NOMO-1 (cell line): ENCODE measurements at regions not wholly inside any gene's neighbourhood (a gene's known extent, or its start where the extent isn't known, plus 50 kb on each side); places are given as distances from the start of the nearest gene placed in this dataset.

Source experiments
- DNase-seq, 2 experiments: peaks; one replicate each; lab custom pipeline; 2025; ENCODE audit not compliant: unreplicated experiment in 2 of 2; lab: John Stamatoyannopoulos, UW

GRCh38 chr6:41428336-41428995 lies 93.1 kb downstream of the NCR2 start:
- DNase-seq = no peak

GRCh38 chr6:41428996-41429421 lies 93.6 kb downstream of the NCR2 start:
- DNase-seq = peak; percentile 19 to 29

GRCh38 chr6:41429506-41430504 lies 94.4 kb downstream of the NCR2 start:
- DNase-seq = no peak

GRCh38 chr6:41430875-41431274 lies 95.5 kb downstream of the NCR2 start:
- DNase-seq = no peak

GRCh38 chr6:41432280-41432679 lies 96.9 kb downstream of the NCR2 start:
- no peak for DNase-seq

GRCh38 chr6:41434803-41435481 lies 99.5 kb downstream of the NCR2 start:
- DNase-seq = no peak

GRCh38 chr6:41437604-41438003 lies 102.2 kb downstream of the NCR2 start:
- no peak for DNase-seq

- DNase-seq = no peak
These were observed 103.3 kb downstream of the NCR2 start for GRCh38 chr6:41438746-41439145.

GRCh38 chr6:41439524-41440418 lies 104.4 kb downstream of the NCR2 start:
- peak; percentile 80 to 81 for DNase-seq

GRCh38 chr6:41440958-41441357 lies 105.2 kb upstream of the FOXP4 start:
- DNase-seq = no peak

- DNase-seq = no peak
These were observed 104.4 kb upstream of the FOXP4 start for GRCh38 chr6:41441598-41442351.

GRCh38 chr6:41442352-41442672 lies 103.9 kb upstream of the FOXP4 start:
- no peak for DNase-seq

- no peak for DNase-seq
These were observed 103.2 kb upstream of the FOXP4 start for GRCh38 chr6:41442800-41443501.

GRCh38 chr6:41443616-41444525 lies 102.3 kb upstream of the FOXP4 start:
- no peak for DNase-seq

- DNase-seq = no peak
These were observed 100.9 kb upstream of the FOXP4 start for GRCh38 chr6:41445261-41445660.

GRCh38 chr6:41446132-41446531 lies 100.0 kb upstream of the FOXP4 start:
- DNase-seq = no peak

- DNase-seq = no peak
These were observed 99.2 kb upstream of the FOXP4 start for GRCh38 chr6:41446907-41447545.

- DNase-seq = no peak
These were observed 97.9 kb upstream of the FOXP4 start for GRCh38 chr6:41448256-41448655.
